ENCODE measurements at regions not wholly inside any gene's neighbourhood (a gene's known extent, or its start where the extent isn't known, plus 50 kb on each side); places are given as distances from the start of the nearest gene placed in this dataset.

DNA sequence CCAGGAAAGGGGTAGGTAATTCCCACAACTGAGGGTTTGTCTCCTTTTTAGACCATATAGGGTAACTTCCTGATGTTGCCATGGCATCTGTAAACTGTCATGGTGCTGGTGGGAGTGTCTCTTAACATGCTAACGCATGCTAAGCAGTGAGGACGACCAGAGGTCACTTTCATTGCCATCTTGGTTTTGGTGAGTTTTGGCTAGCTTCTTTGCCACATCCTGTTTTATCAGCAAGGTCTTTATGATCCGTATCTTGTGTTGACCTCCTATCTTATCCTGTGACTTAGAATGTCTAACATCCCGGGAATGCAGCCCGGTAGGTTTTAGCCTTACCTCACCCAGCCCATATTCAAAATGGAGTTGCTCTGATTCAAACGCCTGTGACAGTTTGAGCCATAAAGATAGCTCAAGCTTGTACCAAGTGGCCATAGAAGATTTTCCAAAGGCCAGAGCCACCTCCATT is 176.0 kb upstream of the NAMPT start:
- H2AFZ ChIP-seq (ENCODE audit: low read length), result no peak overlapping the region
- H3K4me2 ChIP-seq (ENCODE audit: low read depth, low read length), result no peak overlapping the region
- H3K79me2 ChIP-seq (ENCODE audit: insufficient read depth, low read length), result no peaks in the 10 kb centered on the region
- FAIRE-seq (no peak), ATAC-seq (no peak), DNase-seq (ENCODE audit: low spot score) (no peak)
- intact Hi-C loops (cut with micrococcal nuclease; ENCODE audit: unreplicated experiment), result loop anchor here (10.0 kb wide), 1 partner anchor 406 kb away; no protein-coding TSS in a partner anchor
- H3K27me3 ChIP-seq (ENCODE audit: control insufficient read depth in 1 of 2, insufficient read depth in 2 of 2, low read length in 2 of 2), result no peaks in the 10 kb centered on the region; a peak in 1 of 5 replicates
- in situ Hi-C loops (cut with HindIII; ENCODE audit: extremely low pct_ligation_motif_present, low pct_unique_long_range_greater_than_20kb), result loop anchor here (5.0 kb wide), 1 partner anchor 284 kb away; no protein-coding TSS in a partner anchor
- no peaks in the 10 kb centered on the region for H3K4me1 ChIP-seq (ENCODE audit: insufficient read depth, low read length)
- POLR2A ChIA-PET, result no interaction called here
- no peak overlapping the region for H3K27ac ChIP-seq (ENCODE audit: extremely low read length, insufficient read depth, low read length)
- no peaks in the 10 kb centered on the region for H3K9me3 ChIP-seq (ENCODE audit: low read length)
- CTCF ChIA-PET (ENCODE audit: low intra/inter-chr PET ratio, low total read pairs), result no interaction called here
- no peak overlapping the region for H3K4me3 ChIP-seq (replicated peaks in 1 of 3; ENCODE audit: insufficient read depth in 1 of 3, low read depth in 2 of 3, low read length in 3 of 3)
- BruUV-seq (replicated peaks), result no TSS peak
- no peaks in the 10 kb centered on the region for H3K36me3 ChIP-seq (replicated peaks in 1 of 2; ENCODE audit: control insufficient read depth in 1 of 2, insufficient read depth in 2 of 2, low read length in 2 of 2)
- WGBS (ENCODE audit: low lambda C conversion rate), result 25% methylated on average over 6 of the region's 6 CpGs
- no peak overlapping the region for H3K9ac ChIP-seq (ENCODE audit: insufficient read depth, low read depth, low read length)
- TF ChIP-seq ZNF558 (CRISPR knock-in tag; IDR thresholded peaks at IDR 0.05; ENCODE audit: borderline replicate concordance), result no peak
- TF ChIP-seq, protein P1, sequence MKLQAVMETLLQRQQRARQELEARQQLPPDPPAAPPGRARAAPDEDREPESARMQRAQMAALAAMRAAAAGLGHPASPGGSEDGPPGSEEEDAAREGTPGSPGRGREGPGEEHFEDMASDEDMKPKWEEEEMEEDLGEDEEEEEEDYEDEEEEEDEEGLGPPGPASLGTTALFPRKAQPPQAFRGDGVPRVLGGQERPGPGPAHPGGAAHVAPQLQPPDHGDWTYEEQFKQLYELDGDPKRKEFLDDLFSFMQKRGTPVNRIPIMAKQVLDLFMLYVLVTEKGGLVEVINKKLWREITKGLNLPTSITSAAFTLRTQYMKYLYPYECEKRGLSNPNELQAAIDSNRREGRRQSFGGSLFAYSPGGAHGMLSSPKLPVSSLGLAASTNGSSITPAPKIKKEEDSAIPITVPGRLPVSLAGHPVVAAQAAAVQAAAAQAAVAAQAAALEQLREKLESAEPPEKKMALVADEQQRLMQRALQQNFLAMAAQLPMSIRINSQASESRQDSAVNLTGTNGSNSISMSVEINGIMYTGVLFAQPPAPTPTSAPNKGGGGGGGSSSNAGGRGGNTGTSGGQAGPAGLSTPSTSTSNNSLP (IDR thresholded peaks at IDR 0.05; ENCODE audit: low read depth, low read length), result no peak
- TF ChIP-seq, protein P2, sequence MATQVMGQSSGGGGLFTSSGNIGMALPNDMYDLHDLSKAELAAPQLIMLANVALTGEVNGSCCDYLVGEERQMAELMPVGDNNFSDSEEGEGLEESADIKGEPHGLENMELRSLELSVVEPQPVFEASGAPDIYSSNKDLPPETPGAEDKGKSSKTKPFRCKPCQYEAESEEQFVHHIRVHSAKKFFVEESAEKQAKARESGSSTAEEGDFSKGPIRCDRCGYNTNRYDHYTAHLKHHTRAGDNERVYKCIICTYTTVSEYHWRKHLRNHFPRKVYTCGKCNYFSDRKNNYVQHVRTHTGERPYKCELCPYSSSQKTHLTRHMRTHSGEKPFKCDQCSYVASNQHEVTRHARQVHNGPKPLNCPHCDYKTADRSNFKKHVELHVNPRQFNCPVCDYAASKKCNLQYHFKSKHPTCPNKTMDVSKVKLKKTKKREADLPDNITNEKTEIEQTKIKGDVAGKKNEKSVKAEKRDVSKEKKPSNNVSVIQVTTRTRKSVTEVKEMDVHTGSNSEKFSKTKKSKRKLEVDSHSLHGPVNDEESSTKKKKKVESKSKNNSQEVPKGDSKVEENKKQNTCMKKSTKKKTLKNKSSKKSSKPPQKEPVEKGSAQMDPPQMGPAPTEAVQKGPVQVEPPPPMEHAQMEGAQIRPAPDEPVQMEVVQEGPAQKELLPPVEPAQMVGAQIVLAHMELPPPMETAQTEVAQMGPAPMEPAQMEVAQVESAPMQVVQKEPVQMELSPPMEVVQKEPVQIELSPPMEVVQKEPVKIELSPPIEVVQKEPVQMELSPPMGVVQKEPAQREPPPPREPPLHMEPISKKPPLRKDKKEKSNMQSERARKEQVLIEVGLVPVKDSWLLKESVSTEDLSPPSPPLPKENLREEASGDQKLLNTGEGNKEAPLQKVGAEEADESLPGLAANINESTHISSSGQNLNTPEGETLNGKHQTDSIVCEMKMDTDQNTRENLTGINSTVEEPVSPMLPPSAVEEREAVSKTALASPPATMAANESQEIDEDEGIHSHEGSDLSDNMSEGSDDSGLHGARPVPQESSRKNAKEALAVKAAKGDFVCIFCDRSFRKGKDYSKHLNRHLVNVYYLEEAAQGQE (IDR thresholded peaks at IDR 0.05; ENCODE audit: borderline replicate concordance in 1 of 2, low read depth in 1 of 2, low read length in 2 of 2), result no peak
- no peak for TF ChIP-seq TOPORS (CRISPR knock-in tag; IDR thresholded peaks at IDR 0.05)
- no peak for TF ChIP-seq ZNF326 (CRISPR knock-in tag; IDR thresholded peaks at IDR 0.05; ENCODE audit: borderline replicate concordance)
- TF ChIP-seq MED13 (CRISPR knock-in tag; IDR thresholded peaks at IDR 0.05), result no peak
- TF ChIP-seq, protein P3, sequence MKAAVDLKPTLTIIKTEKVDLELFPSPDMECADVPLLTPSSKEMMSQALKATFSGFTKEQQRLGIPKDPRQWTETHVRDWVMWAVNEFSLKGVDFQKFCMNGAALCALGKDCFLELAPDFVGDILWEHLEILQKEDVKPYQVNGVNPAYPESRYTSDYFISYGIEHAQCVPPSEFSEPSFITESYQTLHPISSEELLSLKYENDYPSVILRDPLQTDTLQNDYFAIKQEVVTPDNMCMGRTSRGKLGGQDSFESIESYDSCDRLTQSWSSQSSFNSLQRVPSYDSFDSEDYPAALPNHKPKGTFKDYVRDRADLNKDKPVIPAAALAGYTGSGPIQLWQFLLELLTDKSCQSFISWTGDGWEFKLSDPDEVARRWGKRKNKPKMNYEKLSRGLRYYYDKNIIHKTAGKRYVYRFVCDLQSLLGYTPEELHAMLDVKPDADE (CRISPR knock-in tag; IDR thresholded peaks at IDR 0.05), result no peak
- H4K20me1 ChIP-seq (ENCODE audit: insufficient read depth, low read length), result no peaks in the 10 kb centered on the region

Measured in HepG2 (cell line).